Effector CD8-positive, alpha-beta T cell (primary cell): ENCODE measurements at regions not wholly inside any gene's neighbourhood (a gene's known extent, or its start where the extent isn't known, plus 50 kb on each side); places are given as distances from the start of the nearest gene placed in this dataset.

Source experiments
- DNase-seq: peaks from one replicate; lab custom pipeline; 2025; lab: John Stamatoyannopoulos, UW

DNA sequence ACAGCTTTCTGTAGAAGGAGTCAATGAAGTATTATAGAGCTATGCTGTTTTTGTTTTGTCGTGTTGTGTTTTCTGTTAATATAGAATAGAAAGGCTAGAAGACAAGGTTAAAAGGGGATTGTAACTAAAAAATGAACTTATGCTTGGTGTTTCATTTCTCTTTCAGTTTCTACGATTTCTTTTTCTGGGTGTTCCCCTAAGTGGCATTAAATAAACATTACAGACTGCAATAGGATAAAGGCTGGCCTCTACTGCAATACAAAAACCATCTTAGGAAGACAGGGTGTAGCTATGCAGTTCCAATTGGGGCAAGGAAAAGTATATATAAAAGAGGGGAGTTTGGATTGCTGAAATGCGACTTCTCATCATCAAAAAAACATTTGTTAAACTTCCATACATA is 1609.7 kb upstream of the ACVR2A start:
- DNase-seq, result no peak

DNA sequence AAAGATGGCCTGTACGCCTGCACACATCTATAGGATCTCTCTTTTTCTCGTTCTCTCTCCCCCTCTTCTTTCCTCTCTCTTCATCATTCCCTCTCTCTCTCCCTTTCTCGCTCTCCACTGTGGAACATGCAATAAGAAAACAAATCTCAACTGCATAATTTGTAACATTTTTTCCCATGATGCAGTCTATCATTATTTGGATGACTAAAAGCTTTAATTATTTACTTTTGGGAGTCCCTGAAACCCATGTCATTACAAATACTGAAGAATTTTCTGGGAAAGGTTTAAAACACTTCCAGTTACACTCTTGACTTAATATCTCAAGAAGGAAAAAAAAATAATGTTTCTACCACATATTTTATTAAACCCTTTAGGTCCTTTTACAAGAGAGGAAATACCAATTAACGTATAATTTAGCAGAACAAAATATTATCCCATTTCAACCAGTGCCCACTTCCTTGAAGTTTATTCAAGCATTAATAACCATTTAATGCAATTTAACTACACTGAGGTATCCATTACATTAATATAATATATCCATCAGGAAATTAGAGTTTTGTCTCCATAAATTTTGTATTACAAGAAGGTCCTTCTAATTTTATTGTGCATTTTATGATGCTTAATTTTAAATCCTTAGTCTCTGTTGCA is 1615.2 kb upstream of the ACVR2A start:
- no peak for DNase-seq

DNA sequence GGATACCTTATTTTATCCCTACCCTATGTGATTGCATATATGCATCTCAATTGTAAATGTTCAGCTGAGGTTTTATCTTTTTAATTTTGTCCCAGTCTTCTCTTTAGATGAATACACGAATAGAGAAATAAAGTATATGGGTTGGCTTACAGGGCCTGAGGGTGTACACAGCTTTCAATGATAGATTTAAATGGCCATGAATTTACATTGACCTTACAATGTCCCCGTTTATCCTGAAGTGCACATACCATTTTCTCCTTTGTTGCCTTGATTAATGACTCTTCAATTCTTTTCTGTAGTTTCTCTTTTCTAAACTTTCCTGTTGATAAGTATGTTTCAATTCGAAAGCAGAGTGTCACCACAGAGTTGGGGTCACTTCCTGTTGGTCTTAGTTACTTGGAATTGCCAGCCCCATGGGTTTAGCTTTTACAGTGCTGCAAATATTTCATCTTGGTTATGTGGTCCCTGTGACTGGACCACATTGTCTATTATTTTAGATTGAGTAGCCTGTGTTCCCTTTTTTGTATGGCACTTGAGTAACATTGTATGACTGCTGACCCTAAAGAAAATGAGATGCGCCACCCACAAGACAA is 1616.3 kb upstream of the ACVR2A start:
- no peak for DNase-seq

DNA sequence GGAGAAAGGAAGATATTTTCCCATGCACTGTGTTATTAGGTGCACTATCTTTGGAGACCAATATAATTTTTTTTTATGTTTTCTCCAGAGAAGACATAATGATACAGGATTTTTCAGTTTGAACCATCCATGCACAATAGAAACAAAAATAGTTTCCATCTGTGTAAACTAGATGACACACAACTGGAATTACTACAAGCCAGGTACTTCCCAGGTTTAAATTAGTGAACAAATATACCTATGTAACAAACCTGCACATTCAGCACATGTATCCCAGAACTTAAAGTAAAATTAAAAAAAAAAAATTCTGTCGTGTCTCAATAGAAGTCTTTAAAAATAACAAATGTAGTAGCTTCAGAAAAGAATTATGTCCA is 1616.8 kb upstream of the ACVR2A start:
- DNase-seq, result no peak

DNA sequence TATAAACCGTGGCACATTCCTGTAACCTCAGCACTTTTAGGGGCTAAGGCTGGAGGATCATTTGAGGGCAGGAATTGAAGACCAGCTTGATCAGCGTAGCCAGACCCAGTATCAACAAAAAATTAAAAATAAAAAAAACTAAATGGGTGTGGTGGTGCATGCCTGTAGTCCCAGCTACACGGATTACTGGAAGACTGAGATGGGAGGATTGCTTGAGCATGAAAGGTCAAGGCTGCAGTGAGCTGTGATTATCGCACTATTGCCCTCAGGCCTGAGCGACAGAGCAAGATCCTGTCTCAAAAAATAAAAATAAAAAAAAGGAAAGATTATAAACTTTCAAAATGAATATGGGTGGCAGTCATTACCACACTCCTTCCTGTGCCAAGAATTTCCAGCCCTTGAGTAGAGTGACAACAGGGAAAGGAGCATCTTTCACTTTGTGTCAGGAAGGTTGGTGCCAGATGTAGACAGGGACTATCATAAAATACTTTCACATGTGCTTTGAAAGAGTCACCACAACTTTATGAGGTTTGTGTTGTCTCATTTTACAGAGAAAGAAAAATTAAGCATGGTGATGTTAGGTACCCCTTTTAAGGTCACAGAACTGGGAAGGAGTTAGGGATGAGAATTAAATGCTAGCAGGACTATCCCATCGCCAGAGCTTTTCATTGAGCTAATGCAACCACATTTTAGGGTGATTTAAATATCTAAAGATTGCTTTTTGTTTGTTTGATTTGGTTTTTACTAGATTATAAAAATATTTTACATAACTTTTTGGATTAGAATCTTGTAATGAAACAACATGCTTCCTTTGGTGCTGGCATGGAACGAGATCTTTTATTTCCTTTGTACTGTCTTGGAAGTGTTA is 1617.4 kb upstream of the ACVR2A start:
- DNase-seq, result no peak

DNA sequence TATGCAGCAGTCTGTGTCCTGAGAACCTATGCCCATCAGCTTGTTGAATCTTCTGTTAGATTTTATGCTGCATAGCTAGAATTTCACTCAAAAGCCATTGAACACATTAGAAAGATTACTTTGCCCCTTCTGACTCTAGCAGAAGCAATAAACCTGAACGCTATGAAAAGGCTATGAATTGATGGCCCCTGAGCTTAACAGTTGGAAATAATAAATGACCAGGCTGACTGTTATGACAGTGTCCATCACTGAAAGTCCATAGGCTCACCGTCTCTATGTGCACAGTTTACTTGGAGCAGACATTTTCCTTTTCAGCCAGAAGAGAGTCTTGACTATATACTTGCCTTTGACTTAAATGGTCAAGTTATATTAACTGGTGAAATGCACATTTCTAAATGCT is 1618.8 kb upstream of the ACVR2A start:
- DNase-seq, result no peak

DNA sequence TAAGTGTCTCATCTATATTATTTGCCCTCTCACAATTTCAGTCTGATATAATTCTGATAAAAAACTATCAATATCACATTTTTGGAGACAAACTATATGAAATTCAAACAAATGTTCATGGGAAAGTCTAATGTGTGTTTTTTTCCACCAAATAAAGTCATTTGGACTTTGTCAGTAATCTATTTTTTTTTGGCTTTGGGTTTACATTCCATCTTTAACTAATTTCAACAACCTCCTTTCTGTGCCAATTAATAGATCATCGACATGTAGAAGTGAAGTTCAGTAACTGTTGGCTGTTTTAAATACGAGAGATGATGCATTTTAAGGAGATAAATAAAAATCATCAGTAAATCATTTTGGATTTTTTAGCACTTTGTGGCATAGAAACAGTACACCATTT is 1623.0 kb upstream of the ACVR2A start:
- no peak for DNase-seq

DNA sequence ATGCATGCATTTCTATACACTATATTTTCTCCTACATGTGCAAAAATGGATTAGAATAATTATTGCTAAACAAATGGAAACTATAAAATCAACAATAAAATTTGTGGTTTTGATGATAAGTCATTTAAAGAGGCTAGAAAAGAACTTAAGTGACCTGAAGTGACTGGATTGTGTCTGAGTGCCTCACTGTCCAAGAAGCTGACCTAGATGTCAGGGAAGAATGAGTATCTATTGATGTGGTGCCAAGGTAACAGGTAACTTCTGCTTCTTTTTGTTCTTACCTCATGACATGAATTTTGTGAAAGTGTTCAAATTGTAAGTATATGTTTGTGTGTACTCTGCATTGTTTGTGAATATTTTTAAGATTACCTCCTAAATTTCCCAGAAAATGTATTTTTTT is 1623.9 kb upstream of the ACVR2A start:
- DNase-seq, result no peak

DNA sequence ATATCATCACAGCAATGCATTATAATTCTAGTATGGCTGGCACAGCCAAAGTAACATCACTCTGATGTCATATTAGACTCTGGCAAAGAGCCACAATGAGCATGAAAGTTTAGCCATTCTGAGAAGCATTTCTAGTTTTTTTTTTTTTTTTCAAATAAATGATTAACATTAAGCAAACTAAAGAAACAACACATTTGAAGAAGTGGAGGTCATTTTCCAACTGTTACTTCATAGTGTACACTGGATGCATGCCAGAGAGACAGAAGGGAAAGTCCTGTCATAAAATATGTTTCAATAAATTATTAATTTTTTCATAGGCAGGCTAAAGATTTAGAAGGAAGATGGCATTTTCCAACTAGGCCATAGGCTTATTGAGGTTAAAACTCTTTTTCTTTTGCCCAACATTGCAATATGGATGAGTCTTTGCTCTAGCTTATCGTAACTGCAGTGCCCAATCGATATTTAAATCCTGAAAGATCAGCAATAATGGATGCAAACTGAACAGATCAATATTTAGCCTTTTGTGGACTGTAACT is 1630.4 kb upstream of the ACVR2A start:
- no peak for DNase-seq

DNA sequence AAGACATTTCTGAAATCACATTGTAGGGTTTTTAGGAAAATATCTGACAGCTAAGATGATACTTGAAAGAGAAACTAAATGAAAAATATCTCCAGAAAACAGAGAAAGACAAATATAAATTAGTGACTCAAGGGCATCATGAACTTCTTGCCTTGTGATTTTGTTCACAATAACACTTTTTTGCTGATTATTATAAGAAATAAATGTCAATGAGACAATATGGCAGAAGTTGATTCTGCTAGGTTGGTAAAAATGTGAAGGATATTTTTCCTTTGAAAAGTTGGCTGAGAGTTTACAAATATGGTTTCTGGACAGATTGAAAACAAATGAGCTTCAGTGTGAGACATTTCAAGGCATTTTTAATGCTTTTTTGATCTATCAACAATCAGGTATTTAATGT is 1631.2 kb upstream of the ACVR2A start:
- DNase-seq, result no peak

DNA sequence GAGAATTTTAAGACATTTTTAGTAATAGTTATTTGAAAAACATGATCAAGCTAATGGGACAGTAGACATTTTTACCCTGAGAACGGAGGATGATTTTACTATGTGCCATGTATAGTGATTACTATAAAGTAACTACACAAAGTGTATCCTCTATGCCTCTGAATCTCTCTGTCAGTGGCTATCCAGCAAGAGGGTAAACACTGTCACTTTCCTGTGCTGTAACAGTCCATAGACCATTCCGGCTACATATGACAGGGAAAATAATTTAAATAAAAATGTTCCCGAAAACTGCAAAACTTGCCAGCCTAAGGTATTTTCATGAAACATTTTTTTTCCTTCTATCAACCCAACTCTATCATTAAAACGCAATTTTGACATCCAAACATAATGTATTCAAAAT is 1632.2 kb upstream of the ACVR2A start:
- no peak for DNase-seq

DNA sequence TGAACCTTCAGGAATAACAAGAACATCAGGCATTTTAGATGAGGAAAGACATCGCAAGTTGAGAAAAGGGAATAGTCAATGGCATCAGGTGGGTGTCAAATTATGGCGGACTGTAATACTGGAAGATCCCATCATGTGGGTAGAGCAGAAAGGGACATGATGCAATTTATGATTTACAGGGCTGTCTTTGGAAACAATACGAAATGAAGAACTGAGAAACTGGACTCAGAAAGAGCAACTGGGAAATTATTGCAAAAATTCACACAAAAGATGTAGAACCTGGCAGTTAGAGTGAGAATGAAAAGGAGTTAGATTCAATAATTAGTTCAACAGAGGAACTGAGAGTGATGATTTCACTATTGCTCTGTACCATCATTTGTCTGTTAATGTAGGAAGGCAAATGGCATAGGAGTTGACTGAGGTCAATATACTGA is 1635.0 kb upstream of the ACVR2A start:
- DNase-seq, result no peak

DNA sequence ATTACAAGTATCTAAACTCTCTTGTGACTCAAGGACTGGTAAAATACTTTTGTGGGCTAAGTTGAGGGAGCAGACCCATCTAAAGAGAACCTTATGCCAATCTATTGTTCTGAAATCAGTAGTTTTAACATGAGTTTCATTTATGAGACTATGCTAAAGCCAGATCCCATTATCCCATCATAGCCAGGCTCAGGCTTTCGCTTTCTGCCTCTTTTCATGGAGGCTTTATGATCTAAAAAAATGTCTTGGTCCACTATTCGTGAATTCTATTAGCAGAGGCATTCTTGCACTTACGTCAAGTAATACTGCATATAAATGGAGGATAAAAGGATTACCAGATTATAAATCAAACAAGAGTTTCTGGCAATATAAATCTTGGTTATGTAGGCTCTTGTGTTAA is 1636.9 kb upstream of the ACVR2A start:
- DNase-seq, result no peak

DNA sequence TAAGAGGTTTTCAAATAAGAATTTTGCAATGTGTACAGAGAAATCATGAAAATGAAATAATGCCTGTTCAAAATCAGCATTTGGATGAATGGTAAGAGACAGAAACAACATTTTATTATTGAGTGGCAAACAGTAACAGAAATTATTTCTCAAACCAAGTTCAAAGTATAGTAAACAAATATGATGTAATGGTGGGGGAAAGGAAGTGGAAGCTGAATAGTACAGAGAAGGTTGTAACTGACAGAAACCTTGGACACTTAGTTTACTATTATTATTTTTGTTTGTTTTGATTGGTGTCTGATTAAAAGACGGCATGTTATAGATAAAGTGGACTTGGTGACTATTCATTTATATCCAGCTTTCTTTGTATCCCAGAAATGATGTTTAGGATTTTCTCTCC is 1637.4 kb upstream of the ACVR2A start:
- DNase-seq, result no peak

DNA sequence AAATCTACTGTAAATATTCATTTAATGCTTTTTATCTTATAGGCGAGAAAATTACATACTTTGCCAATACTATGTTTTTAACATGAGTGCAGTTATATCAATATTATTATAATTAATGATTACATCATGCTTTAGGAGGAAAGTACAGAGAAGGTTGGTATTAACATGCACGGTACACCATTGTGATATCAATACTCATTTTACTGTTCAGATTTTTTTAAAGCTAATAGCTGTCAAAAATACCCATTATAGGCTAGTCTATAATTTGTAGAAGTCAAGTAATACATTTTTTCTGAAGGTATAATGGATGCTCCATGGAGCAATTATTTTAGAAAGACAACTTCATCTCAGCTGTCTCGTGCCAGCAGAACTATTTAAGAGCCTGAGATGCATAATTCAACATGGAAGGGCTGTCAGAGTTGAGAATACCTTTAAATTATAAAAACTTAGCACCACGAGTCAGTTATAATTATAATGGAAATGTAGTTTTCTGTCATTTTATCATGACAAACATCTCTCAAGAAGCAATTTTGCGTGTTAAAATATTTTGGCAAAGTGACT is 1641.7 kb upstream of the ACVR2A start:
- DNase-seq, result no peak

DNA sequence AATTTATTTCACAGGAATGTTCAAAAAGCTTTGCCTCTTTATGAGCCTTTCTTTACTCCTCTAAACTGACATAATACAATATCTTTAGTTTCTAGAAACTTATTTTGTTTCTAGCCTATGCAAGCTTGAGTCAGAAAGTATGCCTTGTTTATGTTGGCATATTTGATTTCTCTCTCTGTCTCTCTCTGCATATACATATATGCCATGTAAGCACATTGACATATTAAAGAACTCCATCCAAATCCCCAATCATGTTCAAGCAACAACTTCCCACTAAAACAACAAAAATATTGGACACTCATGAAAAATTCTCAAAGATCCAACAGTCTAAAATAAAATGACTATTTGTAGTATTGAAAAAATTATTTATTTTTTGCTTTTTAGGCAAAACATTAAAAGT is 1651.2 kb upstream of the ACVR2A start:
- DNase-seq, result no peak

DNA sequence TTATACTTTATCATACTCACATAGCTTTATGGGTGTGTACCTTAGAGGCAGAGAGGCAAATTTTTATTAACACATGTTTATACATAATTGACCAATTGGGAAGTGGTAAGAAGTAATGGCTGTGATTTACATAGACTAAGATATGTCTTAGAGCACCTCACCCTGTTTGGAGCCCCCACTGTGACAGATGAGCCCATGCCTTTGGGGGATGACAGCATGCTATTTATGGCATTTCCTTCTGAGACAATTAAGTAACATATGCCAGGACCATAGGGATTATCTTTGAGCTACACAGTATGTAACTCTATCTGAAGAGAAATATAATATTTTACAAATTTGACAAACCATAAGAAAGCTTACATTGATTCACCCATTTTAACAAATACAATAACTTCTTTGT is 1655.3 kb upstream of the ACVR2A start:
- no peak for DNase-seq

DNA sequence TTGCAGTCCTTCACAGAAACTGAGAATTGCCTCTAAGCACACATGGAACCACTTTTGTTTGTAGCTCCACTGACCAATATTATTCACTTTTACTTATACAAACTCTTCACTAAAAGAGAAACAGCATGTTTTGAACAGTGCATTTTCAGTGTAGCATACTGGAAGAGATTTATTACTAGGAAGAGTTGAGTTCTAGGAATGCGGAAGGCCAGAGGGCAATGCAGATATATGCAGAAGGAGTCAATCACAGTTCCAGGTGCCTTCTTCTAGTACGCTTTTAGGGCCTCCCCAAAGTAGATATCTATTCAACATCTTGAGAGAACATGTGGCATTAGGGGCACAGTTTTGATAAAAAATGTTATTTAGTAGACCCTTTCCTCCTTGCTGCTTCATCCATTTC is 1654.0 kb upstream of the ZEB2 start:
- no peak for DNase-seq

DNA sequence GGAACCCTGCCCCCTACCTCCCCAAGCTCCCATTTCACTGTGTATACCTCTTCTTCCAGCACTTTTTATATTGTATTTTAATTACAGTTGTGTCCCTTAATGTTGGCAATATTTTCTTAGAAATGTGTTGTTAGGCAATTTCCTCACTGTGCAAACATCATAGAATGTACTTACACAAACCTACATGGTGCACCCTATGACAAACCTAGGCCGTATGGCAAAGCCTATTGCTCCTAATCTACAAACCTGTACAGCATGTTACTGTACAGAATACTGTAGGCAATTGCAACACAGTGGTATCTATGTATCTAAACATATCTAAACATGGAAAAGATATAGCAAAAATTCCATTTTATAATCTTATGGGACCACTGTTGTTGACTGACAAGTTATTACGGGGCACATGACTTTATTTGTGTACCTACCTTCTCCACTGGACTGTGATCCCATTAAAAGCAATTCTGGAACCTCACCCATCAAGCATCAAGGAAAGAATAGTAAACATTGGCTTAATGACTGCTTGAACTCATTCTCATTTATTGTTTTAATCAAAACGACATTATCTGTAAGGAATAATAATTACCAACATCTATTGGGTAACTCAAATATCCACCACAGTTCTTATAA is 1641.5 kb upstream of the ZEB2 start:
- DNase-seq, result no peak

DNA sequence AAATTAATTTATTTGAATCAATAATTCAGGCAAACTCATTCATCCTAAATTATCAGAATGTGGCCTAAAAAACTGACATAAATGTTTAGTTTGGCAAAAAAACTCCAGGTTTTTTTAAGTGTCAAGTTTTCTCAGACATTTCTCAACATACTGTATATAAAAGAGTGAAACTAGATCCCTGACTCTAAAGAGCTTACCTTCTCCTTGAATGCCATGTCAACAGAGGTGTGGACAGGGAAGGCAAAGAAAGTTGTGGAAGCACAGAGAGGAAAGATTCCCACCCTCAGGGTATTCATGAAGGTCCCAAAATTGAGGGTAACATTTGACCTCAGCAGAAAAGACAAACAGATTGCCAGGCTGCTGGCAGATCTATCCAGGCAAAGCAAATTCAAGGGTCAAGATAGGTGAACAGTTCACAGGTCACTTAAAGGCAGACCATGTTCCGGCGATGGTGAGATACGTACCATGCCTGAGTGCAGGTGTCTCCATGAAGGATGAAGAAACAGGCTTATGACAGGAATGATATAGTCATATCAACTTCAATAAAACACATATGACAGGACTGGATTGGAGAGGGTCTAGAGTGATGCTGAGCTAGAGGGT is 1638.3 kb upstream of the ZEB2 start:
- DNase-seq, result no peak

DNA sequence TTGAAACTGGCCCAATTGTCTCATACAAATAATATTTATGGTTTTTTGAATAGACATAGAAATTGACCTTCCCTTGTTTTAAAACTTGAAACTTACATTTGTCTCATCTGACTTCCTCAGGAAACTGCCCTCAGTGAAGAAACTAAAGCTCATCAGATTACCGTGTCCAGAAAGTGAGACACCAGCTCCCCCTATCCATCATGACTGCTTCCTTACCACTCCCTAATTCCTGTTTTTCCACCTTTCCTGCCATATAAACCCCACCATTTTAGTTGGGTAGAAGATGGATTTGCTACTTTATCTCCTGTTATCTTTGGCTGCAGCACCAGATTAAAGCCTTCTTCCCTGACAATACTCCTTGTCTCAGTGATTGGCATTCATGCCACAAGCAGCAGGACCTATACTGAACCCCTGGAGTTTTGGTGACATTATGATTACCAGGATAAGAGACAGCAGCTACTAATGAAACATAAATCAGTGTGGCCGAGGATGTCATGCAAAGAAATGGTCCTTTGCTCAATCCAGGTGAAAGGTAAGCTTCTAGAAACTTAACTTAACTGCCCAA is 1627.6 kb upstream of the ZEB2 start:
- no peak for DNase-seq
